HepG2 (cell line): ENCODE measurements at regions not wholly inside any gene's neighbourhood (a gene's known extent, or its start where the extent isn't known, plus 50 kb on each side); places are given as distances from the start of the nearest gene placed in this dataset.

ENCODE experiments used
- BCL6 ChIP-seq: IDR thresholded peaks from 2 replicates; pipeline ENCODE4 v1.6.1; 2016; ENCODE audit warnings: missing genetic modification reagents, missing compliant biosample characterization
- CBX1 ChIP-seq: IDR thresholded peaks from one replicate; pipeline ENCODE4 v1.6.1; 2016; ENCODE audit warnings: antibody characterized with exemption, low read depth
- CEBPG ChIP-seq: IDR thresholded peaks from 2 replicates; pipeline ENCODE4 v1.6.1; 2016
- KLF11 ChIP-seq: IDR thresholded peaks from 2 replicates; pipeline ENCODE4 v1.6.1; 2016; ENCODE audit warnings: missing compliant biosample characterization
- LCORL ChIP-seq, 2 experiments: fragments of 450-650 bp in 1 of 2; sonication (generic) in 1 of 2; formaldehyde crosslinking in 1 of 2; IDR thresholded peaks; 2 replicates each; pipeline versions ENCODE4 v1.5.0 to v1.6.1; 2017 to 2020; ENCODE audit warnings: antibody characterized with exemption in 1 of 2, missing genetic modification reagents in 1 of 2
- NCOA1 ChIP-seq: sonication (generic); formaldehyde crosslinking; IDR thresholded peaks from 2 replicates; pipeline ENCODE4 v1.9.0; 2021; ENCODE audit warnings: missing genetic modification reagents
- NFKB2 ChIP-seq: sonication (generic); formaldehyde crosslinking; IDR thresholded peaks from 2 replicates; pipeline ENCODE4 v1.4.0; 2020; ENCODE audit warnings: missing genetic modification reagents, borderline replicate concordance
- POLR2AphosphoS5 ChIP-seq: IDR thresholded peaks from 2 replicates; pipeline ENCODE4 v1.6.1; 2012; ENCODE audit warnings: low read depth, low read length
- YEATS2 ChIP-seq: sonication (generic); formaldehyde crosslinking; IDR thresholded peaks from 2 replicates; pipeline ENCODE4 v1.4.0; 2020; ENCODE audit warnings: missing genetic modification reagents, borderline replicate concordance
- ZFYVE20 ChIP-seq: sonication (generic); formaldehyde crosslinking; IDR thresholded peaks from 2 replicates; pipeline ENCODE4 v1.8.0; 2023; ENCODE audit warnings: low read depth, mild to moderate bottlenecking, moderate library complexity, missing genetic modification reagents, borderline replicate concordance
- ZNF605 ChIP-seq: sonication (generic); formaldehyde crosslinking; IDR thresholded peaks from 2 replicates; pipeline ENCODE4 v1.8.0; 2022; ENCODE audit warnings: mild to moderate bottlenecking, missing genetic modification reagents
- TF ChIP-seq, protein P1 (sequence below): IDR thresholded peaks from 2 replicates; pipeline ENCODE4 v1.6.1; 2016
- TF ChIP-seq, protein P2 (sequence below): sonication (generic); formaldehyde crosslinking; conservative IDR thresholded peaks from 2 replicates; pipeline ENCODE4 v1.4.0; 2020; ENCODE audit warnings: mild to moderate bottlenecking, missing genetic modification reagents, moderate library complexity
- TF ChIP-seq, protein P3 (sequence below): sonication (generic); formaldehyde crosslinking; IDR thresholded peaks from 2 replicates; pipeline ENCODE4 v1.4.0; 2020; ENCODE audit warnings: missing genetic modification reagents, mild to moderate bottlenecking, borderline replicate concordance
- TF ChIP-seq, protein P4 (sequence below): sonication (generic); formaldehyde crosslinking; IDR thresholded peaks from 2 replicates; pipeline ENCODE4 v1.4.0; 2020; ENCODE audit warnings: missing genetic modification reagents, low read depth, mild to moderate bottlenecking, borderline replicate concordance

DNA sequence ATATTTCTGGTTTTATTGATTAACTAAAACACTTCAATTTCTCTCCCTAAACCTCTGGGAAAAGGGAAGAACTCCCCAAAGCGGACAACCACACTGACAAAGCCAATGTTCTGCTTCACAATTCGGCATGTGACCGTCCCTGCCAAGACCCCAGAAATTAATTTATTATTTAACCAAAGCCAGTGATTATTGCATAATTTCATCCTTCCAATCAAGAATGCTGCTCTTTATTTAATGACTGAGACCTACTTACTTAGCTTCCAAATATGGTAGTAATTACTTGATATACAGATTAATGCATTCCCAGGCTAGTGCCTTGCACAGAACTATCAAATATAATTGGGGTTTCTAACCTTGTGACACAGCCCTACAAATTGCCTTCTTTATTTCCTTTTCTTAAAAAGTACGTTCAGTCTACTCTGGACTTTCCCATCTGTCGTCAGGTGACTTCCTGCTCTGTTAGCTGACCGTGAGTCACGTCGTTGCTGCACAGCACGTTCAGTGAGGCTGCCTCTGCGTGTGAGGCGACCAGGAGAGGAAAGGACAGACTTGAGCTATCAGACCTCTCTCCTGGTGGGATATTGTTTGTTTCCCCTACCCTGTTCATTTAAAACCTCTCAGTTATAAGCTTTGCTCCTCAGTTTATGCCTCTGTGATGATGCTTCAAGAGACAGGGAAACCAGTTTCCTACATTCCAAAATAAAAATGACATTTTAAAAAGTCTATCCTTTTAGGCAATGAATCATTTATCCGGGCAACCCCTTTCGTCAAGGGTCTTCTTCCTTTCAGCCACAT, 55.7 kb upstream of the TNFAIP3 start (continued):
- TF ChIP-seq, protein P1, sequence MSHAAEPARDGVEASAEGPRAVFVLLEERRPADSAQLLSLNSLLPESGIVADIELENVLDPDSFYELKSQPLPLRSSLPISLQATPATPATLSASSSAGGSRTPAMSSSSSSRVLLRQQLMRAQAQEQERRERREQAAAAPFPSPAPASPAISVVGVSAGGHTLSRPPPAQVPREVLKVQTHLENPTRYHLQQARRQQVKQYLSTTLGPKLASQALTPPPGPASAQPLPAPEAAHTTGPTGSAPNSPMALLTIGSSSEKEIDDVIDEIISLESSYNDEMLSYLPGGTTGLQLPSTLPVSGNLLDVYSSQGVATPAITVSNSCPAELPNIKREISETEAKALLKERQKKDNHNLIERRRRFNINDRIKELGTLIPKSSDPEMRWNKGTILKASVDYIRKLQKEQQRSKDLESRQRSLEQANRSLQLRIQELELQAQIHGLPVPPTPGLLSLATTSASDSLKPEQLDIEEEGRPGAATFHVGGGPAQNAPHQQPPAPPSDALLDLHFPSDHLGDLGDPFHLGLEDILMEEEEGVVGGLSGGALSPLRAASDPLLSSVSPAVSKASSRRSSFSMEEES (CRISPR knock-in tag) = peak; percentile 98
- peak; percentile 86 for TF ChIP-seq BCL6
- TF ChIP-seq YEATS2 = peak; percentile 22; the same call in 1 of the 2 replicates
- TF ChIP-seq KLF11 (CRISPR knock-in tag) = peak; percentile 88; the same call in 1 of the 2 replicates
- peak; percentile 94 for TF ChIP-seq ZNF605 (CRISPR knock-in tag)
- peak; percentile 35 for TF ChIP-seq CBX1
- no peak for TF ChIP-seq LCORL (IDR thresholded peaks at IDR 0.05)
- TF ChIP-seq LCORL (CRISPR knock-in tag; IDR thresholded peaks at IDR 0.05) = 0 out of 2 replicates have a peak, but pooled peaks have one; percentile 17
- TF ChIP-seq CEBPG (CRISPR knock-in tag) = peak; percentile 55
- TF ChIP-seq, protein P2, sequence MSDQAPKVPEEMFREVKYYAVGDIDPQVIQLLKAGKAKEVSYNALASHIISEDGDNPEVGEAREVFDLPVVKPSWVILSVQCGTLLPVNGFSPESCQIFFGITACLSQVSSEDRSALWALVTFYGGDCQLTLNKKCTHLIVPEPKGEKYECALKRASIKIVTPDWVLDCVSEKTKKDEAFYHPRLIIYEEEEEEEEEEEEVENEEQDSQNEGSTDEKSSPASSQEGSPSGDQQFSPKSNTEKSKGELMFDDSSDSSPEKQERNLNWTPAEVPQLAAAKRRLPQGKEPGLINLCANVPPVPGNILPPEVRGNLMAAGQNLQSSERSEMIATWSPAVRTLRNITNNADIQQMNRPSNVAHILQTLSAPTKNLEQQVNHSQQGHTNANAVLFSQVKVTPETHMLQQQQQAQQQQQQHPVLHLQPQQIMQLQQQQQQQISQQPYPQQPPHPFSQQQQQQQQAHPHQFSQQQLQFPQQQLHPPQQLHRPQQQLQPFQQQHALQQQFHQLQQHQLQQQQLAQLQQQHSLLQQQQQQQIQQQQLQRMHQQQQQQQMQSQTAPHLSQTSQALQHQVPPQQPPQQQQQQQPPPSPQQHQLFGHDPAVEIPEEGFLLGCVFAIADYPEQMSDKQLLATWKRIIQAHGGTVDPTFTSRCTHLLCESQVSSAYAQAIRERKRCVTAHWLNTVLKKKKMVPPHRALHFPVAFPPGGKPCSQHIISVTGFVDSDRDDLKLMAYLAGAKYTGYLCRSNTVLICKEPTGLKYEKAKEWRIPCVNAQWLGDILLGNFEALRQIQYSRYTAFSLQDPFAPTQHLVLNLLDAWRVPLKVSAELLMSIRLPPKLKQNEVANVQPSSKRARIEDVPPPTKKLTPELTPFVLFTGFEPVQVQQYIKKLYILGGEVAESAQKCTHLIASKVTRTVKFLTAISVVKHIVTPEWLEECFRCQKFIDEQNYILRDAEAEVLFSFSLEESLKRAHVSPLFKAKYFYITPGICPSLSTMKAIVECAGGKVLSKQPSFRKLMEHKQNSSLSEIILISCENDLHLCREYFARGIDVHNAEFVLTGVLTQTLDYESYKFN (CRISPR knock-in tag) = peak; percentile 78
- TF ChIP-seq, protein P3, sequence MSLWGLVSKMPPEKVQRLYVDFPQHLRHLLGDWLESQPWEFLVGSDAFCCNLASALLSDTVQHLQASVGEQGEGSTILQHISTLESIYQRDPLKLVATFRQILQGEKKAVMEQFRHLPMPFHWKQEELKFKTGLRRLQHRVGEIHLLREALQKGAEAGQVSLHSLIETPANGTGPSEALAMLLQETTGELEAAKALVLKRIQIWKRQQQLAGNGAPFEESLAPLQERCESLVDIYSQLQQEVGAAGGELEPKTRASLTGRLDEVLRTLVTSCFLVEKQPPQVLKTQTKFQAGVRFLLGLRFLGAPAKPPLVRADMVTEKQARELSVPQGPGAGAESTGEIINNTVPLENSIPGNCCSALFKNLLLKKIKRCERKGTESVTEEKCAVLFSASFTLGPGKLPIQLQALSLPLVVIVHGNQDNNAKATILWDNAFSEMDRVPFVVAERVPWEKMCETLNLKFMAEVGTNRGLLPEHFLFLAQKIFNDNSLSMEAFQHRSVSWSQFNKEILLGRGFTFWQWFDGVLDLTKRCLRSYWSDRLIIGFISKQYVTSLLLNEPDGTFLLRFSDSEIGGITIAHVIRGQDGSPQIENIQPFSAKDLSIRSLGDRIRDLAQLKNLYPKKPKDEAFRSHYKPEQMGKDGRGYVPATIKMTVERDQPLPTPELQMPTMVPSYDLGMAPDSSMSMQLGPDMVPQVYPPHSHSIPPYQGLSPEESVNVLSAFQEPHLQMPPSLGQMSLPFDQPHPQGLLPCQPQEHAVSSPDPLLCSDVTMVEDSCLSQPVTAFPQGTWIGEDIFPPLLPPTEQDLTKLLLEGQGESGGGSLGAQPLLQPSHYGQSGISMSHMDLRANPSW (CRISPR knock-in tag) = peak; percentile 89; the same call in 1 of the 2 replicates
- TF ChIP-seq NCOA1 = no peak
- TF ChIP-seq POLR2AphosphoS5 = peak; percentile 59
- no peak for TF ChIP-seq ZFYVE20 (CRISPR knock-in tag)
- TF ChIP-seq NFKB2 (CRISPR knock-in tag) = 0 out of 2 replicates have a peak, but pooled peaks have one; percentile 27
- TF ChIP-seq, protein P4, sequence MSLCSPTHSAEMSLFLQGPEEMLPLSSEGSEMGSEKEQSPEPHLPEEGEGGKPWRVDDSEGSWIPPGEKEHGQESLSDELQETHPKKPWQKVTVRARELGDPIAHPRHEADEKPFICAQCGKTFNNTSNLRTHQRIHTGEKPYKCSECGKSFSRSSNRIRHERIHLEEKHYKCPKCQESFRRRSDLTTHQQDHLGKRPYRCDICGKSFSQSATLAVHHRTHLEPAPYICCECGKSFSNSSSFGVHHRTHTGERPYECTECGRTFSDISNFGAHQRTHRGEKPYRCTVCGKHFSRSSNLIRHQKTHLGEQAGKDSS (CRISPR knock-in tag) = peak; percentile 84; the same call in 1 of the 2 replicates
